ENCODE measurements at regions not wholly inside any gene's neighbourhood (a gene's known extent, or its start where the extent isn't known, plus 50 kb on each side); places are given as distances from the start of the nearest gene placed in this dataset.
"Not testable (repeated sequence)": the region's sequence is repeated elsewhere in the genome, so short reads cannot be mapped to it uniquely, and the experiment has no call there.

DNA sequence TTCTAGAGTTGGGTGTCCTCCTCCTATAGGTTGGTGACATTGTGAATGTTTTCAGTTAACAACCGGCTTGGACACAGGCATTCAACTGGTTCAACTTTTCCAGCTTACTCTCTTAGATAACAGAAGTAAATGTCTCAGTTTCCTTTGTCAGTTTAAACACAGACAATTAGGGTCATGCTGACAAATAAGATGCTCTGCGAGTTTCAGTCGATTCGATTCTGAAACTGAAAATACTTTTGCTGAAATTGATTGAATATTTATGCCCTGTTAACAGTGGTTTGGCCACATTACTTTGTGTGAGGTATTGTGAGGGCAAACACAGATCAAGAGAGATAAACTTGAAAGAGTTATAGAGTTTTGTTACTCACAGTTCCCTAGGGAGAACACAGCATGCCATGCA lies 330.5 kb upstream of the FOLH1 start:
- TF ChIP-seq POLR2A (IDR thresholded peaks at IDR 0.05) = not testable (repeated sequence)
- TF ChIP-seq, protein P1, sequence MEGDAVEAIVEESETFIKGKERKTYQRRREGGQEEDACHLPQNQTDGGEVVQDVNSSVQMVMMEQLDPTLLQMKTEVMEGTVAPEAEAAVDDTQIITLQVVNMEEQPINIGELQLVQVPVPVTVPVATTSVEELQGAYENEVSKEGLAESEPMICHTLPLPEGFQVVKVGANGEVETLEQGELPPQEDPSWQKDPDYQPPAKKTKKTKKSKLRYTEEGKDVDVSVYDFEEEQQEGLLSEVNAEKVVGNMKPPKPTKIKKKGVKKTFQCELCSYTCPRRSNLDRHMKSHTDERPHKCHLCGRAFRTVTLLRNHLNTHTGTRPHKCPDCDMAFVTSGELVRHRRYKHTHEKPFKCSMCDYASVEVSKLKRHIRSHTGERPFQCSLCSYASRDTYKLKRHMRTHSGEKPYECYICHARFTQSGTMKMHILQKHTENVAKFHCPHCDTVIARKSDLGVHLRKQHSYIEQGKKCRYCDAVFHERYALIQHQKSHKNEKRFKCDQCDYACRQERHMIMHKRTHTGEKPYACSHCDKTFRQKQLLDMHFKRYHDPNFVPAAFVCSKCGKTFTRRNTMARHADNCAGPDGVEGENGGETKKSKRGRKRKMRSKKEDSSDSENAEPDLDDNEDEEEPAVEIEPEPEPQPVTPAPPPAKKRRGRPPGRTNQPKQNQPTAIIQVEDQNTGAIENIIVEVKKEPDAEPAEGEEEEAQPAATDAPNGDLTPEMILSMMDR (IDR thresholded peaks at IDR 0.05) = not testable (repeated sequence)

All from testis (tissue), 2 donors.